GM18502 (cell line): ENCODE measurements at regions not wholly inside any gene's neighbourhood (a gene's known extent, or its start where the extent isn't known, plus 50 kb on each side); places are given as distances from the start of the nearest gene placed in this dataset.

Experiments used
- ATAC-seq: cut with Tn5 transposase; IDR thresholded peaks from one replicate; pipeline ENCODE4 v1.9.1; 2021; ENCODE audit warnings: mild to moderate bottlenecking; ENCODE audit not compliant: unreplicated experiment, poor library complexity

GRCh38 chr18:24992491-24992890 lies 359.5 kb downstream of the ZNF521 start:
- ATAC-seq: no peak

GRCh38 chr18:24993628-24994027 lies 358.3 kb downstream of the ZNF521 start:
- ATAC-seq: no peak

DNA sequence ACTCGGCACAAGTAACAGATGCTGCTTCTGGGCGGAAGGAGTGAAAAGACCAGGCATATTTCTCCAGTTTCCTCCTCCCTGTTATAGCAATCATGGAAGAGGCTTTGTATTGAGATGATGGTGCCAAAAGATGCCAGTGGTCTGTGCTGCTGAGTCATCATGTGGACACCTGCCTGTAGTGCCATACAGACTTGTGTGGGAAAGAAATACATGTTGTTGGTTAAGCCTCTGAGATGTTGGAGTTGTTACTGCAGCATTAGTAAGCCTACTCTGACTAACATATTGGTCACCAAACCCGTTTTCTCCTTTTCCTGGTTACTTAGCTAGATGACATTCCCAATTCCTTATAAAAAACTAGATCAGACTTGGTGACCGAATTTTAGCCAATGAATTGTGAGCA lies 356.9 kb downstream of the ZNF521 start:
- no peak for ATAC-seq

GRCh38 chr18:24995755-24996154 lies 356.2 kb downstream of the ZNF521 start:
- ATAC-seq: no peak

GRCh38 chr18:24999650-25000267 lies 352.2 kb downstream of the ZNF521 start:
- ATAC-seq: no peak

GRCh38 chr18:25001803-25002202 lies 350.2 kb downstream of the ZNF521 start:
- no peak for ATAC-seq

DNA sequence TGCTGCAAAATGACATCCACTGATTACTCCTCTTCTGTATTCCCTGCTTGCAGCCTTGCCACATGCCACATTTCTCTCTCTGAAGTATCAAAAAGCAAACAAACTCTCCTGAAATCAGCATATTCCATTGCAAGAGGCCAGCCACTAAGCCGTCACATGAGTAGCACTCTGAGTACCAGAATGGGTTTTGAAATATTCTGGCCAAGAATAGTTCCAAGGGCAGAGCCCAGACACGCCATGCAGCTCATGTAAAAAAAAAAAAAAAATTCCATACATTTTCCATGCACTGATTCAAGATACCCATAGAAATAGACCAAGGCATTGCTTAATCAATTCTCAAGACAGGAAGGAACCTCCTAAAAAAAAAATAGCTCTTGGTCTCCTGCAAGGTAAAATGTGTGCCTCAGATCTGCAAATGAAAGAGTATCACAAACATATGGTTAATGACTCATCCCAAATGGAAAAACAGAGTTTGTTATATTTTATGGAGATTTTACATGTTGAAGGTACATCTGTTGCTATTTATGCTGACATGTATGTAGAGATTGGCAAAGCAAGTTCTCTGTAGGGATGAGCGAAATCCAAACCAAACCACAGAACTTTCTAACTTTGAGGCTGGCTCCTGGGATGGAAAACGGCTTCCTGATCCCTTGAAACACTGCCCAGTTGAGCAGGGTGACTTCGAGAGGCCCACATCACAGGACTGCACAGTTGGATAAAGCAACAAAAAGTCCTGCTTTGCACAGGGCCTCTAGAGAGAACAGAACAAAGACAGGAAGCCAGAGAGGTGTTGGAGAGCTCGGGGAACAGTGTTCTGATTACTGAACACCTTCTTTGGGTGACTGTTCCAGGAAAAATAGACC lies 346.2 kb downstream of the ZNF521 start:
- ATAC-seq: no peak

- no peak for ATAC-seq
Observed at GRCh38 chr18:25010623-25011374, 341.2 kb downstream of the ZNF521 start.
